SU-DHL-6 (cell line): ENCODE measurements at regions not wholly inside any gene's neighbourhood (a gene's known extent, or its start where the extent isn't known, plus 50 kb on each side); places are given as distances from the start of the nearest gene placed in this dataset.
"Not testable (repeated sequence)": the region's sequence is repeated elsewhere in the genome, so short reads cannot be mapped to it uniquely, and the experiment has no call there.

Experiments used
- H2AFZ ChIP-seq: fragments of 200-600 bp; sonication (generic); 2 replicates; pipeline ENCODE4 v1.6.1; 2014; ENCODE audit warnings: low read depth, mild to moderate bottlenecking, moderate library complexity, mixed read lengths, antibody characterized with exemption, low read length; ENCODE audit not compliant: severe bottlenecking
- H3F3A ChIP-seq: fragments of 200-600 bp; shearing (Covaris generic); 2 replicates; pipeline ENCODE4 v1.6.0; 2016; ENCODE audit warnings: antibody characterized with exemption, mild to moderate bottlenecking; ENCODE audit not compliant: insufficient read depth
- H3K27ac ChIP-seq: fragments of 200-600 bp; sonication (generic); 2 replicates; pipeline ENCODE4 v1.5.1; 2016; ENCODE audit warnings: low read depth, mild to moderate bottlenecking, low read length, moderate library complexity, mixed read lengths
- H3K27me3 ChIP-seq: fragments of 200-600 bp; sonication (generic), shearing (Covaris generic); 2 replicates; pipeline ENCODE4 v1.6.0; 2014; ENCODE audit warnings: mild to moderate bottlenecking, low read length
- H3K36me3 ChIP-seq: fragments of 200-600 bp; sonication (generic); 2 replicates; pipeline ENCODE4 v1.6.1; 2014; ENCODE audit warnings: mild to moderate bottlenecking, low read length, mixed read lengths
- H3K4me2 ChIP-seq: fragments of 300-600, 200-600 bp; shearing (Covaris generic), sonication (generic); 2 replicates; pipeline ENCODE4 v1.6.0; 2014; ENCODE audit warnings: low read length, low read depth, mild to moderate bottlenecking; ENCODE audit not compliant: poor library complexity, severe bottlenecking
- H3K4me3 ChIP-seq: fragments of 200-600 bp; sonication (generic); 2 replicates; pipeline ENCODE4 v1.5.1; 2014; ENCODE audit warnings: antibody characterized with exemption, low read length, mild to moderate bottlenecking, mixed read lengths; ENCODE audit not compliant: insufficient read depth, poor library complexity, severe bottlenecking
- H3K79me2 ChIP-seq: fragments of 200-600 bp; sonication (generic); 2 replicates; pipeline ENCODE4 v1.6.1; 2014; ENCODE audit warnings: mild to moderate bottlenecking, low read length, moderate library complexity; ENCODE audit not compliant: insufficient read depth
- H3K9ac ChIP-seq: fragments of 200-600 bp; sonication (generic); 2 replicates; pipeline ENCODE4 v1.7.0; 2014; ENCODE audit warnings: mild to moderate bottlenecking, low read length
- H3K9me2 ChIP-seq: fragments of 200-600 bp; sonication (generic); replicated peaks from 2 replicates; pipeline ENCODE4 v1.6.1; 2014; ENCODE audit warnings: low read length; ENCODE audit not compliant: insufficient read depth
- H3K9me3 ChIP-seq: fragments of 200-600 bp; sonication (generic); 2 replicates; pipeline ENCODE4 v1.6.1; 2014; ENCODE audit warnings: low read length, mixed read lengths; ENCODE audit not compliant: insufficient read depth
- H4K20me1 ChIP-seq: fragments of 200-600 bp; sonication (generic); 2 replicates; pipeline ENCODE4 v1.6.1; 2014; ENCODE audit warnings: low read depth, mild to moderate bottlenecking, antibody characterized with exemption, low read length, moderate library complexity, mixed read lengths

DNA sequence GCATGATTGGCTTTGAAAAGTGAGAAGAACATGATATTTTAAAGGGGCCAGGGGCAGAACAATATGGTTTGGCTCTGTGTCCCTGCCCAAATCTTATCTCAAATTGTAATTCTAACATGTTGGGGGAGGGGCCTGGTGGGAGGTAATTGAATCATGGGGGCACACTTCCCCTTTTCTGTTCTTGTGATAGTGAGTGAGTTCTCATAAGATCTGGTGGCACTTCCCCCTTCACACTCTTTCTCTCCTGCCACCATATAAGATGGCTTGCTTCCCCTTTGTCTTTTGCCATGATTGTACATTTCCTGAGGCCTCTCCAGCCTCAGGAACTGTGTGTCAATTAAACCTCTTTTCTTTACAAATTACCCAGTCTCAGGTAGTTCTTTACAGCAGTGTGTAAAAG, 85.9 kb upstream of the C1QTNF3 start:
- H3K27me3 ChIP-seq, H3K9me2 ChIP-seq, H3K4me3 ChIP-seq, H3K4me2 ChIP-seq, H3K27ac ChIP-seq, H2AFZ ChIP-seq, H4K20me1 ChIP-seq, H3K36me3 ChIP-seq, H3F3A ChIP-seq, H3K9ac ChIP-seq, H3K9me3 ChIP-seq, H3K79me2 ChIP-seq: not testable (repeated sequence)

DNA sequence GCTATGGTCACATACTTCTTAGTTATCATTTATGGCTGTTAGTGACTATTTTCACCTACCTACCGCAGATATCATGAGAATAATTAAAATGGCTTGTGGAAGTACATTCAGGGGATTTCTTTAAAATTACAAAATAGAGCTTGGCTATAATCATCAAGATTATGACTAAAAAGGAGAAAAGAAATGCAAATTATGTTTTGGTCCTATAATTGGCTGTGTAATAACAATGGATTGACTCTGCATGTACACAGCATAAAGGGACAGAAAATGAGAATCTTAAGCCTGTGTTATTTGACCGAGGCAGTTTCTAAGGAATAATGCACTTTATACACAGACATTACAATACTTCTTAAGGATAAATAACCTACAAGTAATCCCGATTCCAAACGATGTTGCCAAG, 112.0 kb upstream of the C1QTNF3 start:
- H3K27ac ChIP-seq, H3K4me2 ChIP-seq, H3K79me2 ChIP-seq, H3K9me2 ChIP-seq, H3K36me3 ChIP-seq, H3K27me3 ChIP-seq, H3K9me3 ChIP-seq, H3K4me3 ChIP-seq, H3F3A ChIP-seq, H2AFZ ChIP-seq, H3K9ac ChIP-seq, H4K20me1 ChIP-seq: not testable (repeated sequence)

DNA sequence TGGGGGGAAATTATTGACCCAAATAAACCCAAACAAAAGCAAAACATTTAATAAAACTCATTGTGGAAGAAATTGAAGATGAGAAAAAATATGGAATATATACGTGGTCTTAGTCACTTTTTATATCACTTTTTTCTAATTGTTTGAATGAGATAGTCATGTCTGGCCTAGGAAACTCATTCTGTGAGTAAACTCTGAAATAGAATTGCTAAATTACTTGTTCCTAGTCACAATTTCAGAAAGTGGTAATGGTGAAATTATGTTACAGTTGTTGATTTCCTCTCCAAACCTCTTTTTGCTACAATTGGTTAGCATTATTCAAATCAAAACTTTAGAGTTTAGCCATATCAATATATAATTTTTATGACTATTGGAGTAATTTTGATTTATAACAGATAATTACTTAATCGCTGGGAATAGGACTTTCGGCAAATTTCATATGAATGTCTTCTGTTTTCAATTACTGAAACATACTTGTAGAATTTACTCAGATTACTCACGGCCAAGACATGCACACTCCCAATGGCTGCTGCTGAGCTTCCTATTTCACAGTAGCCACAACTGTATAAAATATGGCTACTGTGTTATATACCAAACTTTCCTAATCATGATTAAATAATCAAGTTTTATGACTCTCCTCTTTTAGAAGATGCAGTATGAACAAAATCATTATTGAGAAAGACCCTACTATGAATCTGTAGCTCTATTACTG, 113.8 kb upstream of the C1QTNF3 start:
- H3F3A ChIP-seq, H3K79me2 ChIP-seq, H4K20me1 ChIP-seq, H3K27ac ChIP-seq, H3K9me3 ChIP-seq, H3K36me3 ChIP-seq, H3K27me3 ChIP-seq, H3K4me2 ChIP-seq, H3K9me2 ChIP-seq, H2AFZ ChIP-seq, H3K9ac ChIP-seq, H3K4me3 ChIP-seq: not testable (repeated sequence)

DNA sequence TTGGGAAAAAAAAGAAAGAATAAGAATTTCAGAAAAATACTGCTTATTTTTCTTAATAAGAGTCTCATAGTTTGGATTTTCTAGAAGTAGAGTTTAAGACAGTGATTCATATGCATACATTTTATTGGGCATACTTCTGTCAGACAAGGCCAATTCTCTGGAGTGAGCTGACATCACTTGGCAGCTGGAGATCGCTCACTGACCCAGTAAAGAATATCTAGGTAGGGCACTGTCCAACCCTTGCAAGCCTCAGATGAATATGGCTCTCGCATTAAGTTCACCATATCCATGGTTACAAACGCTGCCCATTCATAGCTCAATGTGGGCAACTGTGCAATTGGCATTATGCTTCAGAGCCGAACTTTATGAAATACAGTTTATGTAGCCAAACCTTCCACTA, 117.9 kb upstream of the C1QTNF3 start:
- not testable (repeated sequence) for H3K79me2 ChIP-seq, H3K36me3 ChIP-seq, H3K27ac ChIP-seq, H4K20me1 ChIP-seq, H3K27me3 ChIP-seq, H3K4me3 ChIP-seq, H3K9ac ChIP-seq, H3K9me3 ChIP-seq, H3K4me2 ChIP-seq, H3K9me2 ChIP-seq, H3F3A ChIP-seq, H2AFZ ChIP-seq

DNA sequence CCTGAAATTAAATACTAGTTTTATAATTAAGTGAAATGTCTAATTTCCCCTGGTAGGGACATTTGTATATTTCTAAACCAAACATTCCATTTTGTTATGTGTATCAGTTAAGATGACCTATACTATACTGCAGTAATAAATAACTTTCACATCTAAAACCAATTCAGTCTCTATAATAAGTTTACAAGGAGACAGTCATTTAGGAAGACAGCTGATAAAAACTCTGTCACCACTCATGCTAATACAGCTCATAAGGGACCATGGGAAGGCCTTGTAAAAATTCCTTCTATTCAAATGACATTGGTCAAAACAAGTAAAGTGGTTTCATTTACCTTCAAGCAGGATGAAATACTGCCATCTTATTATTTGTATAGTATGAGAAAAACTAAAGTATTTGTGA, 128.4 kb upstream of the C1QTNF3 start:
- not testable (repeated sequence) for H3F3A ChIP-seq, H3K9me2 ChIP-seq, H3K79me2 ChIP-seq, H3K4me2 ChIP-seq, H3K9ac ChIP-seq, H4K20me1 ChIP-seq, H3K9me3 ChIP-seq, H3K36me3 ChIP-seq, H3K27ac ChIP-seq, H2AFZ ChIP-seq, H3K27me3 ChIP-seq, H3K4me3 ChIP-seq

DNA sequence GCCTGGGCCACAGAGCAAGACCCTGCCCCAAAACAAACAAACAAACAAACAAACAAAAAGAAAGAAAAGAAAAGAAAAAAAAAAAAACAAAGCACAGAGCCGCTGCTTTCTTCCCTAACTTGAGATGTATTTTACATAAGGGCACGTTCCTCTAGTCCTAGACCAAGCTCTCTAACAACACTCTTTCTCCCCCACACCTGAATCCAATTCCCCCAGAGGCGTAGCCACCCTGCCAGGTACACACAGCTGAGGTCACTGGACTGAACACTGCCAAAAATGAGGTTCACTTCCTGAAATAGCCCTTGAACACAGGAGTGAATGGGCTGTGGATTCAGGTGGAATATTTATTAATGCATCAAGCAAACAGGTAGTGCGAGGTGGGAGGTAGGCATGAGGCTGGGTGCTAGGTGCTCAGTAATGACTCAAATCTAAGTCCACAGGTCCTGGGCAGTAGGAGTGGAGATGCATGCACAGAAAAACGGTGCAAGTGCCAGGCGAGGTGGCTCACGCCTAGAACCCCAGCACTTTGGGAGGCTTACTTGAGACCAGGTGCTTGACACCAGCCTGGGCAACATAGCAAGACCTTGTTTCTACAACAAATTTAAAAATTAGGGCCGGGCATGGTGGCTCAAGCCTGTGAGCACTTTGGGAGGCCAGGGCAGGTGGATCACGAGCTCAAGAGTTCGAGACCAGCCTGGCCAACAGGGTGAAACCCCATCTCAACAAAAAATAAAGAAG, 136.6 kb upstream of the C1QTNF3 start:
- not testable (repeated sequence) for H3K27ac ChIP-seq, H3K9ac ChIP-seq, H3K9me2 ChIP-seq, H2AFZ ChIP-seq, H4K20me1 ChIP-seq, H3K79me2 ChIP-seq, H3F3A ChIP-seq, H3K4me3 ChIP-seq, H3K27me3 ChIP-seq, H3K4me2 ChIP-seq, H3K36me3 ChIP-seq, H3K9me3 ChIP-seq

DNA sequence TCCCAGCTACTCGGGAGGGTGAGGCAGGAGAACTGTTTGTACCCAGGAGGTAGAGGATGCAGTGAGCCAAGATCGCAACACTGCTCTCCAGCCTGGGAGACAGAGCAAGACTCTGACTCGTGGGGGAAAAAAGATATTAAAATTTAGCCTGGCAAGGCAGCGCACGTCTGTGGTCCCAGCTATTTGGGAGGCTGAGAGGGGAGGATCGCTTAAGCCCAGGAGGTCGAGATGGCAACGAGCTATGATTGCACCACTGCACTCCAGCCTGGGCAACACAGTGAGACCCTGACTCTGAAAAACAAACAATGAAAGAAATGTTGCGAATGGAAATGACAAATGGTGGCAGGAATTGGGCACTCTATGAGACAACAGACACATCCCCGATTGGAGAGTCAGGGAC, 137.2 kb upstream of the C1QTNF3 start:
- not testable (repeated sequence) for H3K4me2 ChIP-seq, H3K9me2 ChIP-seq, H3K36me3 ChIP-seq, H3K27me3 ChIP-seq, H3K9me3 ChIP-seq, H3K9ac ChIP-seq, H4K20me1 ChIP-seq, H3K4me3 ChIP-seq, H3K79me2 ChIP-seq, H3F3A ChIP-seq, H2AFZ ChIP-seq, H3K27ac ChIP-seq

DNA sequence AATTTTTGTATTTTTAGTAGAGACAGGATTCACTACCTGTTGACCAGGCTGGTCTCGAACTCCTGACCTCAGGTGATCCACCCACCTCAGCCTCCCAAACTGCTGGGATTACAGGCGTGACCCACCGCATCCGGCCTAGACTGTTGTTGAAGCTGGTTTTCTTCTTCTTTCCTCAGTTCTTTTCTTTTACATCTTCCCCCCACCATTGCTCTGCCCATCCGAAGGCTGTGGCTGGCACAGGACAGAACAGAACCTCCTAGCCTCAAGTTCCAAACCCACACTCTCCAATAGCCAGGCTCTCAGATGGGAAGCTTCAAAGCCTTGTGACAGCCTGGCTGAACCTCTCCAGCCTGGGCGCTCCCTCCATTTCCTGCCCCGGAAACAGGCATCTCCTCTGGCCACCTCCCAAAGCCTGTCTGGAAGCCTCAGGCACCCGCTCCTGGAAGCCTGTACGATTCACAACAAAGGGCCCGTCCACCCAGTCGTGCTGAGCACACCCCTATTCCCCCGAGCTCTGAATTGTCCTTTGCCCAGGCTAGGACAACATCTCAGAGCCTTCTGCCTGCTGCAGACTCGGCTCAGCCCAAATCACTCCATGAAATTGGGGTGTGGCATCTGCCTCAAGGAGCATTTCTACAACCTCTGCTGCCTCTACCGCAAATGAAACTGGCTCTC, 138.1 kb upstream of the C1QTNF3 start:
- H3K9ac ChIP-seq, H3K27me3 ChIP-seq, H3K4me3 ChIP-seq, H3K36me3 ChIP-seq, H3K27ac ChIP-seq, H3K9me3 ChIP-seq, H3K4me2 ChIP-seq, H3F3A ChIP-seq, H2AFZ ChIP-seq, H3K9me2 ChIP-seq, H3K79me2 ChIP-seq, H4K20me1 ChIP-seq: not testable (repeated sequence)
